Stimulated activated CD8-positive, alpha-beta memory T cell treated with anti-CD3 and anti-CD28 coated beads, Interleukin-15, amount 100 ng/mL, for 4 hours (primary cell): ENCODE measurements at regions not wholly inside any gene's neighbourhood (a gene's known extent, or its start where the extent isn't known, plus 50 kb on each side); places are given as distances from the start of the nearest gene placed in this dataset.
"Not testable (repeated sequence)": the region's sequence is repeated elsewhere in the genome, so short reads cannot be mapped to it uniquely, and the experiment has no call there.

Source experiments
- DNase-seq, 2 donors: peaks; one replicate each; pipeline ENCODE4 v3.0.0-alpha.2; 2020; ENCODE audit warnings: low read depth in 2 of 2

DNA sequence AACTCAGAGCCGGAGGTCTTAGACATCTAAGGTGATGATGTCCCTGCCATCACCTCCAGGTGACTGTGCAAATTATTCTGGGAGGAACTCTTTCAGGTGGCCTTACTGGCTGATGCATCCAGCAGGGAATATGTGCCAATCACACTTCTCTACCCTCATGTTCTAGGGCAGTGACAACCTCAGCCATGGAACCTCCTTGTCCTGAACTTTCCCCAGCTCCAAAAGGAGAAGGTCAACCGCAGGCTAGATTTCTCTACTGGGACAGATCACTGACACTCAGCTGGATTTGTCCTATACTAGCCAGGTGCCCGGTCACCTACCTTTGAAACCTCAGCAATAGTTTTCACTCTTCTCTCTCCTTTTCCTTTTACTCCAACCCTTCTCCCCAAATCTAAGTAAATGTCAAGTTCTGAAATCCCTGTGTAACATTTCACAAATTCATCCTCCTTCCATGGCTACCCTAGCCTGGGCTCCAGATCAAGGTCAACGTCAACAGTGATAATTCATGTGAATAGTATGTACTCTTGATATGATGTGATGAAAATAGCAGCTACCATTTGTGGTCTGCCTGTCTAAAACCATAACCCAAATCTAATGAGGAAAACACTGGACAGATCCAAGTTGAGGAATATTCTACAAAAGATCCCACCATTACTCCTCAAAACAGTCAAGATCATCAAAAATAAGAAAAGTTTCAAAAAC, 115.0 kb upstream of the EGLN3 start:
- DNase-seq, result no peak

DNA sequence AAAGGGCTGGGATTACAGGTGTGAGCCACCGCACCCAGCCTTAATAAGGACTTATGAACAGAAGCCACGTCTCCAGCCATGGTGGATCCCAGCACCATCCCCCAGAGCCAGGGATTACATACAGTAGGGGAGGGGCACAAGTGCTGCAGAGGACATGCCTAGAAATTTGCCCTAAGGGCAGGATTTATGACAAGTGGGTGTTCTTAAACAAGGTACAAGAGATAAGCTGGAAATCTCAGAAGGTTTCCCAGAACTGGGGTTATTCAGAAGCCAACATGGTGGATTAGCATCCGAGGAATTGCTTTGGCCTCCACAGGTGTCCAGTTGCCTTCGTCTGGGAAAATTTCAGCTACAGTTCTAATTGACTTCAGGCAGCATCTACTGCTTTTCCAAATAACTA, 114.4 kb upstream of the EGLN3 start:
- no peak for DNase-seq

DNA sequence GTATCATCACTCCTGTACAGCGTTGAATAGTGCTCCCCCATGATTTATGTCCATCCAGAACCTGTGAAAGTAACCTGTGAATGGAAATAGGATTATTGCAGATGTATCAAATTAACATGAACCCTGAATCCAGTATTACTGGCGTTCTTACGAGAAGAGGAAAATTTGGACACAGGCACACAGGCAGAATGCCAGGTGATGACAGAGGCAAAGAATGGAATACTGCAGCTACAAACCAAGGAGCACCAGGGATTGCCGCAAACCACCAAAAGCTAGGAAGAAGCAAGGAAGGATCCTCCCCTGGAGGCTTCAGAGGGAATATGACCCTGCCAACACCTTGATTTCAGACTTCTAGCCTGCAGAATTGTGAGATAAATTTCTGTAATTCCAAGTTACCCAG, 113.5 kb upstream of the EGLN3 start:
- no peak for DNase-seq

DNA sequence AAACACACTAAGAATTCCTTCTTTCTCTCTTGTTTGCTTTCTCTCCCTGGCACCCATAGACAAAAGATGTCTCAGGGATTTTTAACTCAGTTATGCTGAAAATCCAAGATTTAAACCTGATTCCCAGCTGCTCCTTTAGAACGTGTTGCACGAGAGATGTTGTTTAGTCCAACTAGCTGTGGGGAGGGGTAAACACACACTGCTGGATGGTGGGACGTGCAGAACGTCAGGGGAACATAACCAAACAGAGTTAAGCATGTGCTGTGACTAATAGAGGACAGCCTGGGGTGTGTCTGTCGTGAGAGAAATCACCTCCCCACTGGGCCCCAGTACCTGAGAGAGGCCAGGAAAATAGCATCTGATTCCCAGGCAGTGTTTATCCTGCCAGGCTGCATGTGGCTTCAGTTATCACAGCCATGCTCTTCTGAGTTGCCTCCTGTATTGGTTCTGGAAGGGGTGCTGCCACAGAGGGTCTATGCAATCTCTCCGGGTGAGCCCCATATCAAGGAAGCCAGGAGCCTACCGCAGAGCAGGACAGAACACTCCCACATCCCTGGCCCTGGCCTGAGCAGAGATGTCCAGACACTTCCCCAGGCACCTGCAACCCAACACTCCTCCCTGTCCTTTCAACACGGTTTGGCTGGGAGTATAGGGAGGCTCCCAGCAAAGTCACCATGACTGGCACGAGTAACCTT, 112.7 kb upstream of the EGLN3 start:
- DNase-seq, result no peak

DNA sequence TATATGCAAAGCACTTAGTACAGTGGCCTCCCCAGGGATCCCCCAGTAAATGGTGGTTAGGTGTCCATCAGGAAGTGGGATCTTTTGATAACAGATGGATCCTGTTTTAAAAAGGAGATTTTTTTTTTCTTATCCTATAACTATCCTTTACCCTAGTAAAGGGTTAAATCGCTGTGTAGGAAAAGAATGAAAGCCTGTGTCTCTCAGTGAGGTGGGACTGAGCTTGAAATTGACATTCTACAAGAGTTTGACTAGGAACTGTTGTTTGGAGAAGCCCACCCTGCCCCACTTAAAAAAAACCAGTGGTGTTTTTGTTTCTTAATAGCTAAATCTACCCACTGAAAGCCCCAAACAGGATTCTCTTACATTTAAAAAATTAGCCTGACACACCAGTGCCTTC, 112.2 kb upstream of the EGLN3 start:
- DNase-seq, result no peak

DNA sequence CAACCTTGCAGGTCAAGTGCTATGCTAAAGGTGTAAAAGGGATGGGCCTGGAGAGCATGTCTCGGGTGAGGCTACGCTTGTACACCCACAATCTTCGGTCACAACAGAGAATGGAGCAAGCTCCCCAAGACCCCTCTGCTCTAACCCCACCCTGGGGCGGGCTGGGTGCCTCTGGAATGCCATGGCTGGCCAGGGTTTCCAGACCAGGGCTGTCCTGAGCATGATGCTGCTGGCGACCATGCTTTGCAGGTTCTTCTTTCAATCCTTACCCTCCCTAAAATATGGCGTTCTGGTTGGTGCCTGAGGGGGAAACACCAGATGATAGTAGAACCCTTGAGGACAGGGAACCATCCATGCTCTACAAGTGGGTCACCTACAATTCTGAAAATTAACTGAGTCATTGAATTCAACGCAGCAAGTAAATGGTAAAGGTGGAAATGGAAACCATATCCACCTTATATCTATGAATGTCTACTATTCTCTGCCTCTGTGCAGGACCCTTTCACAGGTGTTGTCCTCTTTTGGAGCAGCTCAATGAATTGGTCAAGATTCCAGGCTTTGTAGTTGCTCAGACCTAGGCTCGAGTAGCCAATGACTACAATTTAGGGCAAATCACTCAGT, 111.6 kb upstream of the EGLN3 start:
- DNase-seq, result no peak

DNA sequence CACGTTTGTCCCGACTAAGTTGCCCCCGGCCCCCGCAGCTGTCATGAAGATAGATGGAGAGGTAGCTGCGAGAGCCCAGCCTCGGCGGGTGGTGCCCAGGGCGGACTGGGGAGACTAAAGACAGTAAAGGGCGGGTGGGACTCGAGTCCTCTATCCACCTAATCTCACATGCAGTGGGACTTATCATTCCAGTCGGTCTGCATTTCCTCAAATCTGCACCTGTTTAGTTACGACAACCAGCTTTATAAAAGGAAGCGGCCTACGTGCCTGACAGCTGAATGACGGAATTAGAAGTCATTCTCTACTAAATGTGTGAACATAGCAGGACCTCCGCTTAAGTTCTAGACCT, 109.8 kb upstream of the EGLN3 start:
- no peak for DNase-seq

DNA sequence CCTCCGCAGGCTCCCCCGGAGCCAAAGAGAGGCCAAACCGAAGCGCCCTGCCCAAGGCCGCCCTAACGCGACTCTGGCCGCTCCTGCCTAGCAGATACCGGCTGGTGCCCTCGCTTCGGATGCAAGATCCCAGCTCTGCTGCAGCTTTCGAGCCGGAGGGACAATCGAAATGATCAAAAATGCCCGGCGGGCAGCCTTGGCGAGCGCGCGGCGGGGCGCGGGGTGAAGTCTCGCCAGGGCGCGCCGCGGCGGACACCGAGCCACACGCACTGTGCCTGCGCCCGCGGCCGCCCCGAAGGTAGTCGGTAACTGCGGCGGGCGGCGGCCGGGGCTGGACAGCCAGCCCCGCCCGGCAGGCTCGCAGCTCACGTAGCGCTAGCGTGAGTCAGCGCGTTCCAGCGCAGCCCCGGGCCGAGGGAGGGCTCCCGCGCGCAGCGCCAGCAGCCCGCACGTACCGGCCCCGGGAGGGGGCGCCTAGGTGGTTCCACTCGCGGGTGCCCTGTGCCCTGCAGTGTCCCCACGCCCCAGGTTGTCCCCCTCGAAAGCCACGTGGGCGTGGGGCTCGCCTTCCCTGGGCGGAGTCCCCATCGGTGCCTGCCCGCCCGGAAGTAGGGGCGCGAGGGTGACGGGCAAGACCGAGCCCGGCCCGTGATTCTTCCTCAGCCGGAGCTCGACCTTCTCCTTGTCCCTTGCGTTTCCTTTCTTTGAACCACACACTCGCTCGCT, 109.2 kb upstream of the EGLN3 start:
- peak; percentile 5 to 13 for DNase-seq

DNA sequence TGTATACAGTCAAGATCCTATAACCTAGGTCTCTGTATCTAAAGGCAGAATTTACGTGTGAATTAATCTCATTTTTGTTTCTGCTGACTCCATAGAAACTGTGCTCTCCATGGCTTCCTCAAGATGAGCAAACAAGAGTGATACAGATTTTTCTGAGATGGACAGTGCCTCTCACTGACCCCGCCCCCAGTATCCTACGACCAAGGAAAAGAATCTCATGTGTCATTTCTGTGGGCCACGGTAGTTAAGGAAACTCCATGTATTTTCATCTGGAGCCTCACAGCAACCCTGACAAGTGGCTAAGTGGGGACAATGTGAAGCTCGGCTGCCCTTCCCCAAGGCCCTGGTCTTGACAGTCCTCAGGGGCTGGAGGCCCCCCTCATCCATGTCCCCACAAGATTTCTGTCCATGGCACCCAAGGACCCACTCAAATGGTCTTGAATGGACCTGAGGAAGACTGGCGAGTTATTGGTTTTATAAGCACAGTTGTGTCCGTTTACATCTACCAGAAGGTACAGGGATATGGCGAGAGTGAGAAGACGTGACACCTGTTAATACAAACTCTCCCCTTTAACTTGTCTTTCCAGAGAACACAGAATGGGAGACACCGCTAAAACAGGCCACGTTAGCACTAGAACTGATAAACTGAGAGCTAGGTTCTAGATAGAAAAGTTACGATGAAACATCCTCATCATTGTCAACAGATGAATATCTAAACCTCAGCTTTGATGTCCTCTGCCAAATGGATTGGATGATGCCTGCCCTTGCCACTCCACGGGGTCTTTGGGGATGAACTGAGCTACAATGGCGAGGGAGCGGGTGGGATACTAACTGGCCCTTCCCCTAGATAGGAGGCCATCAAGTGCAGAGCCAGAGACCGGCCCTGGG, 108.4 kb upstream of the EGLN3 start:
- DNase-seq, result no peak

DNA sequence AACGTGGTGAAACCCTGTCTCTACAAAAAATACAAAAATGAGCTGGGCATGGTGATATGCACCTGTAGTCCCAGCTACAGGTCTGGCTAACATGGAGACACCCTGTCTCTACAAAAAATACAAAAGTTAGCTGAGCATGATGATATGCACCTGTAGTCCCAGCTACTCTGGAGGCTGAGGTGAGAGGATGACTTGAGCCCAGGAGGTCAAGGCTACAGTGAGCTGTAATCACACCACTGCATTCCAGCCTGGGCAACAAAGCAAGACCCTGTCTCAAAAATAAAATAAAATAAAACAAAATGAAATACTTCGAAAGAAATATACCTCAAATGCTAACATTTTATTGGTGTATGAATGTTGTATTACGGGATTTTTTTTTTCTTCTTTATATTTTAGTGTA, 107.6 kb upstream of the EGLN3 start:
- no peak for DNase-seq

DNA sequence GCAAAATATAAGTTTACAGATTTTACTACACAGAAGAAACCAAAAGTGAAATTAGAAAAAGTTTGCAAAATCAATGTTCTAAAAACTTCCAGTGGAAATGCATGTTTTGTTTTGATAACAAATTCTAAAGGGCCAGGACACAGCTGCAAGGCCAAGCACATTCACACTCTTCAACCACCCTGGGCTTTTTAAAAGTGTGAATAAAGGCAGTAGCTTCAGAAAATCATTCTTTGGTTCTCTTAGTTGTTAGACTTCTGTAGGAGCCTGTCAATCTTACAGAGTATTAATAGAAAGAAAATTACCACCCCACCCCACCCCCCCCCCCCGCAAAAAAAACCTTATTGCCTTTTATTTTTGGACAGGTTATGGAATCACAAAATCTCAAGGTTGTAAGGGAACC, 105.2 kb upstream of the EGLN3 start:
- DNase-seq, result no peak

DNA sequence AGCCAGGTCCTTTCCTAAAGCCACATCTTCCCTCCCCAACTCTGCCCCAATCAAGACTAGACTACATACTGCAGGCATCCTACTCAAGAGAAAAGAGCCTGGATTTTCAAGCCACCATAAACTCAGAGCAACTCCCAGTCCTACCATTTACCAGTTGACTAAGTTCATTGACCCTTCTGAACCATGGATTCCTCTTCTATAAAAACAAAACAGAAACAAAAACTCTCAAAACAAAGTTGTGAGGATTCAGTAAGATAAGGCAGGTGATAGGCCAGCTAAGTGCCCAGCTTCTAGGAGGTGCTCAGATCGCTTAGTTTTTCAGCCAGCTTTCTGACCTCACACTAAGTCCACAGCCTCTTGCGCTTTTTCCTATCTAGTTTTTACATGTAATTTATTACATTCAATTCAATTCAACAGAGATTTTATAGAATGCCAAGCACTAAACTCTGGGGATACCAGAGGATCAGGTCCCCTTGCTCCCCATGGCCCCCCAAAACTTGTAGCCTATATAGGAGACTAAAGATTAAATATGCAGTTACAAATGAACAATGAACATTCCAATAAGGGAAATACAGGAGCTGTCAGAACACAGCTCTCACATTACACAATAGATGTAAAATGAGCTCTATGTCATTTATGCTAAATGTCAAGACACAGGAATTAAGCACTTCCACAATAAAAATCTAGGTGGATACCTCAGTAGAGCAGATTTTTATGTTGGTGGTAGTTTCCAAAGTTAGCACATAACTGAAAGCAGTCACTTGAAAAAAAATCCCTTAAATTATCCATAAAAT, 104.5 kb upstream of the EGLN3 start:
- DNase-seq, result no peak

DNA sequence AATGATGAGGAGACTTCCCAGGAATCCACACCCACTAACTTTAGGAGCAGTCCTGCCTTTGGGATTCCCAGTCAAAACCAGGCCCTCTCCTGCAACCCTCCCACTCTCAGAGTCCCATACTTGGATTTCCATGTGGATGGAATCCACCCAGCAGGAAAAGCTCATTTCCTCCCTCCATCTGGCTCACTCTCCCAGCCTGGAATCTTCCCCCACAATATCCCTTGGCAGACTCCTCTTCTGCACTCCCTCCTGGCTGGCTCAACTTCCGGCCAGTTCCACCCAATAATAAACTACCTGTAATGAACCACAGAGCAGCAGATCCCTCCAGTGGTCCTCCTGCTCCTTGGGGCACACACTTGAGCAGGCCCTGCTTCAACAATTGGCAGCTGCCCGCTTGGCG, 102.8 kb upstream of the EGLN3 start:
- no peak for DNase-seq

DNA sequence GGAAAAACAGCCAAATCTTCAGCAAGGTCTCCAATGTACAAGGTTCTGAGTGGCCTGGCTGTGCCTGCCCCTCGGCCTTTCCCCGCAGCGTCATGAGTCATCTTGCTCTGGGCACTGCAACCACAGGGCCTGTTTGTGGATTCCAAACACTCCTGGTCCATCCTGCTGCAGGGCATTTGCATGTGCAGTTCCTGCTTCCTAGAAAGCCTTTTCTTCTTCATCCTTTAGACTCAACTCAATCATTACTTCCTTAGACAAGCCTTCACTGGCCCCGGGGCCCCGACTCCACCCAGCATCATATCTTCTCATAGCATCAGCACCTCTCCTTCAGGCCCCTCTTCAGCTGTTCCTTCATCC, 101.8 kb upstream of the EGLN3 start:
- DNase-seq, result no peak

DNA sequence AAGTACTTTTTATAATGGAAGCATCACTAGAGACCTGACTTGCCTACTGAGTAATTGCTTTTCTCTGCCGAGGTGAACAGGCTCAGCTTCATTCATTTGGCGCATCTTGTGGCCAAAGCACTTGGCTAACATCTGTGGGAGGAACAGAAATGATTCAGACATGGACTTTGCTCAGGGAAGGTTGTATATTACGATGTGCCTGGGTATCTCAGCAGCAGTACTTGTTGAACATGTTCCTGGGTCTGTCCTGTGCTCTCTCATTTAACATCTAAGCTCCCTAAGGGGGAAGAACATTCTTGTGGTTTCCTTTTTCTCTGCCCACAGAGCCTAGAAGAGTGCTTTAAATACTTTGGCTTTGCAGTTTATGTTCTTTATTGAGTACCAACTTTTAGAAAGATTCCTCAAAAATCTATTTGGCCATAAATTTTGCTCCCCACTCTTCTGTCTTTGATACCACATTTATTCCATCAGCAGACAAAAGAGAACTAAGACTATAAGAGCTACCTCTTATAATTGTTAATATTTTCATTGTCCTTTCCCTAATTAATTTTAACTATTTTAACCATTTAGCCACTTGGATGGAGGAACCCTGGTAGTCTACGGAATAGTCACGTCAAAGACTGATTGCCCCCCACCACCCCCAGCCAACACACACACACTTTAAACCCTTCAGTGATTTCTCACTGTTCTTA, 101.2 kb upstream of the EGLN3 start:
- no peak for DNase-seq

DNA sequence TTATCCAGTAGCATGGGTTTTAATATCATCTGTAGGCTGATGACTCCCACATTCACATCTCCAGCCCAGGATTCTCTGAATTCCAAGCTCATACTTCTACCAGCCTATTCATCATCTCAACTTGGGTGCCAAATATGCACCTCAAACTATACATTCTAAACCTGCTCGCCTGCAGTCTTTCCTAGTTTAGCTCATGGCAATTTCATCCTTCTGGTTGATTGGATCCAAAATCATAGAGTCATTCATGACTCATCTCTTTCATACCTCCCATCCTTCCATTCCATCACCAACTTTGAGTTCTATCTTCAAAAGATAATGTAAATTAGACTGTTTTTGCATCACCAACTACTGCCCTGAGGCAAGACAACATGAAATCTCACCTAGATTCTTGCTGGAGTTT, 99.7 kb upstream of the EGLN3 start:
- no peak for DNase-seq

DNA sequence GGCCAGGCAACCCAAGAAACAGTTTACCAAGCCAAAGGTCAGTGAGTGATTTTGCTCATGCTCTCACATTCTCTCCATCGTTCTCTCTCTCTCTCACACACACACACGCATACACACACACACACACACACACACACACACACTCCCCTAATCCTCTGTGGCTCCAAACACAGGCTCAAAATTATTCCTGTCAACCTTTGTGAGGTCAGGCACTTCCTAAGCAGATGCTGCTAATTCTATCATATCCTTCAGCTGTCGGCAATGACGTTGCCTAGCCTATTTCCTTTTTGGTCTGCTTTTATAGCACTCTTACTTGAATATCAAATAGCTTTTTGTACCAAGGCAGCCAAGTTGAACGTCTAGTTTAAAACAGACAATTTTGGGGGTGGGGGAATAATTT, 98.9 kb upstream of the EGLN3 start:
- DNase-seq, result no peak

DNA sequence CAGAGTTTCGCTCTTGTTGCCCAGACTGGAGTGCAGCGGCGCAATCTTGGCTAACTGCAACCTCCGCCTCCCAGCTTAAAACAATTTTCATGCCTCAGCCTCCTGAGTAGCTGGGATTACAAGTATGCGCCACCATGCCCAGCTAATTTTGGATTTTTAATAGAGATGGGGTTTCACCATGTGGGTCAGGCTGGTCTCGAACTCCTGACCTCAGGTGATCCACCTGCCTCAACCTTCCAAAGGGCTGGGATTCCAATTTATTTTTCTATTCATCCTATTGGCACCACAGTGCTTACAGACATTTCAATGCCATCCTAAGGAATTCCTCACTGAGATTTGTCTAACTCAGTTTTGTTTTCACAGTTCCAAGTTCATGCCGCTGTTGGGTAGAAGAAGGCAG, 98.3 kb upstream of the EGLN3 start:
- not testable (repeated sequence) for DNase-seq

DNA sequence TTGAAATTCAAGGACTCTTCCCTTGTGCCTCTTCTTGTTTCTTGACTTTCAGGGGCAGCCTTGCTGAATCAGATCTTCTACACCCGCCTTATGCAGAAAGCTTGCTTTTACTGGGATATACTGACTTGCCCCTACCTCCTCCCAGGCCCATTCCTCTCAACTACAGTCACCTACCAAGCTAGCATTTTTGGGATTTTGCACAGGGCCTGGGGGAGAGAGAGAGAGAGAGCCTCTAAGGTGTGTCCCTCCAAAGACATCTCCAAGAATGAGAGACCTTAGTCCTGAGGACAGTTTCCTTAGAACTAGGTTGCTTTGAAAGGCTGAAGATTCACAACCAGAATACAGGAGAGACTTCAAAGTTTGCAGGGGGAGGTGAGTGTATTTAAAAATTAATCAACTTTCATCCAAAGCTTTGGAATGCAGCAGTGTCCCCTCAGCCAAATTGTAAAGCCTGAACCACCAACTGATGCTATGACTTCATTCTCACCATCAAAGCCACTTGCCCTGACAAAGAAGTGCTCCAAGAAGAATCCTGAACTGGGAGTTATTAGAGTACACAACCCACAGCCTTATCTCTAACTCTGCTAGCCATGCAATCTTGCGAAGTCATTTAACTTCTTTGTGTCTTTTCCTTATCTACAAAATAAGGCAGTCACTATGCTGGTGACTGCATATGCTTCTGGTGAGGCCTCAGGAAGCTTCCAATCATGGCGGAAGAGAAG, 96.1 kb upstream of the EGLN3 start:
- DNase-seq, result no peak
